ENCODE measurements at regions not wholly inside any gene's neighbourhood (a gene's known extent, or its start where the extent isn't known, plus 50 kb on each side); places are given as distances from the start of the nearest gene placed in this dataset.

- no peaks in the 10 kb centered on the region for H3K9me2 ChIP-seq (replicated peaks; ENCODE audit: insufficient read depth)
- no peak overlapping the region for H3K4me3 ChIP-seq
- no peak overlapping the region for H3K4me2 ChIP-seq
- H3K4me1 ChIP-seq (ENCODE audit: insufficient read depth): no peaks in the 10 kb centered on the region
- H3K27ac ChIP-seq: no peak overlapping the region
- H3K27me3 ChIP-seq: peaks cover 12% of the 10 kb centered on the region
- no peaks in the 10 kb centered on the region for H4K20me1 ChIP-seq (ENCODE audit: insufficient read depth, poor library complexity, severe bottlenecking)
- no peak for DNase-seq (ENCODE audit: low spot score)
- TF ChIP-seq EZH2 (IDR thresholded peaks at IDR 0.05; ENCODE audit: borderline replicate concordance) (no peak), EZH2phosphoT487 (IDR thresholded peaks at IDR 0.05; ENCODE audit: low read depth, severe bottlenecking, unreplicated experiment) (no peak)
- TF ChIP-seq, protein P1, sequence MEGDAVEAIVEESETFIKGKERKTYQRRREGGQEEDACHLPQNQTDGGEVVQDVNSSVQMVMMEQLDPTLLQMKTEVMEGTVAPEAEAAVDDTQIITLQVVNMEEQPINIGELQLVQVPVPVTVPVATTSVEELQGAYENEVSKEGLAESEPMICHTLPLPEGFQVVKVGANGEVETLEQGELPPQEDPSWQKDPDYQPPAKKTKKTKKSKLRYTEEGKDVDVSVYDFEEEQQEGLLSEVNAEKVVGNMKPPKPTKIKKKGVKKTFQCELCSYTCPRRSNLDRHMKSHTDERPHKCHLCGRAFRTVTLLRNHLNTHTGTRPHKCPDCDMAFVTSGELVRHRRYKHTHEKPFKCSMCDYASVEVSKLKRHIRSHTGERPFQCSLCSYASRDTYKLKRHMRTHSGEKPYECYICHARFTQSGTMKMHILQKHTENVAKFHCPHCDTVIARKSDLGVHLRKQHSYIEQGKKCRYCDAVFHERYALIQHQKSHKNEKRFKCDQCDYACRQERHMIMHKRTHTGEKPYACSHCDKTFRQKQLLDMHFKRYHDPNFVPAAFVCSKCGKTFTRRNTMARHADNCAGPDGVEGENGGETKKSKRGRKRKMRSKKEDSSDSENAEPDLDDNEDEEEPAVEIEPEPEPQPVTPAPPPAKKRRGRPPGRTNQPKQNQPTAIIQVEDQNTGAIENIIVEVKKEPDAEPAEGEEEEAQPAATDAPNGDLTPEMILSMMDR (IDR thresholded peaks at IDR 0.05; ENCODE audit: poor library complexity): no peak
- WGBS (ENCODE audit: low lambda C conversion rate, missing lambda C conversion rate): 92% methylated on average over 20 of the region's 20 CpGs
- no peak overlapping the region for H2AFZ ChIP-seq
- H3K9me3 ChIP-seq (ENCODE audit: low read depth): no peaks in the 10 kb centered on the region
- no peaks in the 10 kb centered on the region for H3K79me2 ChIP-seq
- H3K36me3 ChIP-seq (replicated peaks; ENCODE audit: insufficient read depth, low read depth): no peaks in the 10 kb centered on the region
Measured at GRCh38 chr4:8698341-8699062, 105.9 kb downstream of the CPZ start.

DNA sequence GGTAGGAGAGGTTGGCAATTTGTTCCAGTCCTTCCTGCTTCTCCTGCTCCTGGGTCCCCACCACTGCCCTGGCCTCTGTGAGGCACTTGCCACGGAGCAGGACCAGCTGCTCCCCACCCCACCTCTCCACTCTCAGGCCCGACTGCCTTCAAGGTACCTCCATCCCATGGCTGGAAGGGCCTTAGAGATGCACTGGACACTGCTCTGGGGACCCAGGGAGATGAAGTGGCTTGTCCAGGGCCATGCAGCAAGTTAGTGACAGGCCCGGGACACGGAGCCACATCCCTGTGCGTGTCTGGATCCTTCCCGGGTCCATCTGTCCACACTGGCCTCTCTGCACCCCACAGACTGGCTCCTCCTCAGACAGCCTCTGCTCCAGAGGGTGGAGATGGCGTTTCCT is 105.3 kb downstream of the CPZ start:
- Histone ChIP-seq H3K79me2 (no peaks in the 10 kb centered on the region), H3K27me3 (peaks cover 16% of the 10 kb centered on the region), H3K4me1 (ENCODE audit: insufficient read depth) (no peaks in the 10 kb centered on the region), H3K4me3 (no peak overlapping the region), H3K4me2 (no peak overlapping the region), H3K9me2 (replicated peaks; ENCODE audit: insufficient read depth) (no peaks in the 10 kb centered on the region), H3K9me3 (ENCODE audit: low read depth) (no peaks in the 10 kb centered on the region), H2AFZ (no peak overlapping the region), H3K27ac (no peak overlapping the region), H3K36me3 (replicated peaks; ENCODE audit: insufficient read depth, low read depth) (no peaks in the 10 kb centered on the region), H4K20me1 (ENCODE audit: insufficient read depth, poor library complexity, severe bottlenecking) (no peaks in the 10 kb centered on the region)
- DNase-seq (ENCODE audit: low spot score): no peak
- TF ChIP-seq EZH2 (IDR thresholded peaks at IDR 0.05; ENCODE audit: borderline replicate concordance) (no peak), EZH2phosphoT487 (IDR thresholded peaks at IDR 0.05; ENCODE audit: low read depth, severe bottlenecking, unreplicated experiment) (no peak)
- TF ChIP-seq, protein P1 (IDR thresholded peaks at IDR 0.05; ENCODE audit: poor library complexity): no peak
- WGBS (ENCODE audit: low lambda C conversion rate, missing lambda C conversion rate): 91% methylated on average over 7 of the region's 7 CpGs

DNA sequence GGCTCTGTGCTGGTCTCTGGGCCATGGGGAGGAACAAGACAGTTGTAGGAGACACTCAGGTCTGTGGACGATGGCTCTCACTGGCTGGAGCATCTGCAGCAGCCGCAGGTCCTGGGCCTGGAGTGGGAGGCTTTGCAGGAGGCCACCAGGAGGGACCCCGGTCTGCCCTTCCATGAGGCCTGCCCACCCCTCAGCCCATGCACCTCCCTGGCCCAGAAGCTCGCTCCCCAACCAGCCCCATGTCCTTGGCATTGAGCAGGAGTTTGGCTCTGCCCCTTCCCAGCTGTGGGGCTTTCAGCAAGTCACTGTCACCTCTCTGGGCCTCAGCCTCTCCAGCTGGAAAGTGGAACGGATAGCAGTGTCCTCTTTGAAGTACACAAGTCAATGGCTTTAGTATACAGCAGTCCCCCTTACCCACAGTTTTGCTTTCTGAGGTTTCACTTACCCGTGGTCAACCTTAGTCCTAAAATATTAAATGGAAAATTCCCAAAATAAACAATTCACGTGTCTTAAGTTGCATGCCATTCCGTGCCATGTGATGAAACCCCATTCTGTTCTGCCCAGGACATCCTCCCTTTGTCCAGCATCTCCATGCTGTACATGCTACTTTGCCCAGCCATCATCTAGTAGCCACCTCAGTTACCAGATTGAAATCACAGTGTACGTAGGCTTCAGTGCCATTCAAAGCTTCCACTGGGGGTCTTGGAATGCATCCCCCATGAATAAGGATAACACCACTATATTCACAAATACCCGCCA is 104.0 kb downstream of the CPZ start:
- Histone ChIP-seq H3K4me3 (no peak overlapping the region), H3K9me3 (ENCODE audit: low read depth) (no peaks in the 10 kb centered on the region), H3K4me1 (ENCODE audit: insufficient read depth) (no peaks in the 10 kb centered on the region), H3K27ac (no peak overlapping the region), H3K79me2 (no peaks in the 10 kb centered on the region), H3K9me2 (replicated peaks; ENCODE audit: insufficient read depth) (no peaks in the 10 kb centered on the region), H3K27me3 (peaks cover 21% of the 10 kb centered on the region), H4K20me1 (ENCODE audit: insufficient read depth, poor library complexity, severe bottlenecking) (no peaks in the 10 kb centered on the region), H3K36me3 (replicated peaks; ENCODE audit: insufficient read depth, low read depth) (no peaks in the 10 kb centered on the region), H2AFZ (no peak overlapping the region), H3K4me2 (no peak overlapping the region)
- TF ChIP-seq, protein P1 (IDR thresholded peaks at IDR 0.05; ENCODE audit: poor library complexity): no peak
- TF ChIP-seq EZH2 (IDR thresholded peaks at IDR 0.05; ENCODE audit: borderline replicate concordance): no peak
- no peak for TF ChIP-seq EZH2phosphoT487 (IDR thresholded peaks at IDR 0.05; ENCODE audit: low read depth, severe bottlenecking, unreplicated experiment)
- DNase-seq (ENCODE audit: low spot score): no peak
- 89% methylated on average over 10 of the region's 10 CpGs for WGBS (ENCODE audit: low lambda C conversion rate, missing lambda C conversion rate)
